ENCODE measurements at regions not wholly inside any gene's neighbourhood (a gene's known extent, or its start where the extent isn't known, plus 50 kb on each side); places are given as distances from the start of the nearest gene placed in this dataset.

DNA sequence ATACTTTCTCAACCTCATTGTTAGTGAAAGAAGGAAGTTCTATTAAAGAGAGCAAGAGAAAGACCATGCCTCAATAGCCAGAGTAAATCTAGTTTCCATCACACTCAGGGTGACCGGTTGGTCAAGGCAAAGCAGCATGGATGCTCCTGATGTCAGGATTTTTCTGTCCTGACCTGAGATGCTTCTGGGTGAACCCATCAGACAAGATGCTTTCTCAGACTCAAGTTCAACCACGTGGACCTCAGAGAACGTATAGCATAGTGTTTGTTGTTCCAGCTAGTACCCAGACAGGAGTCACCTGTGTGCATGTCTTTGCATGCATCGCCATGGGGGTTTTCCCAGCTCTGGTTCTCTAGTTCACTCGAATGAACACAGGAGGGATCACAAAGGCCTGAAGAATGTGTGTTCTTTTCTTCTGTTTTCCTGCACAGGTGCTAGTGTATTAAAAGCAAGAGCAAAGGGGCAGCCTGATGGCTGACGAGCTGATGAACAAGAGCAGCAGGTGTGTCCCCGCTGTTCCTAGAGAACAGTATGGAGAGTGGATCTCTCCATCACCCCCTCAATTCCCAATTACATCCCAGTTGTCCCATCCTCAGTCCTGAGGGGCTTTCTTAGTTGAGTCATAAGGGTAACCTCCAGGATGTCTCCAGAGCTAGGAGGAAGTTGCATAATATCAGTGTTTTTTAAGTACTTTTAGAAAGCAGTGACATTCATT is 110.5 kb upstream of the ENPP6 start:
- H3K4me3 ChIP-seq (ENCODE audit: low read depth, low read length), result no peak overlapping the region
- TF ChIP-seq POLR2A (IDR thresholded peaks at IDR 0.05; ENCODE audit: extremely low read depth, insufficient read length) (no peak), MYC (IDR thresholded peaks at IDR 0.05; ENCODE audit: low read depth, low read length) (no peak)
- TF ChIP-seq, protein P1, sequence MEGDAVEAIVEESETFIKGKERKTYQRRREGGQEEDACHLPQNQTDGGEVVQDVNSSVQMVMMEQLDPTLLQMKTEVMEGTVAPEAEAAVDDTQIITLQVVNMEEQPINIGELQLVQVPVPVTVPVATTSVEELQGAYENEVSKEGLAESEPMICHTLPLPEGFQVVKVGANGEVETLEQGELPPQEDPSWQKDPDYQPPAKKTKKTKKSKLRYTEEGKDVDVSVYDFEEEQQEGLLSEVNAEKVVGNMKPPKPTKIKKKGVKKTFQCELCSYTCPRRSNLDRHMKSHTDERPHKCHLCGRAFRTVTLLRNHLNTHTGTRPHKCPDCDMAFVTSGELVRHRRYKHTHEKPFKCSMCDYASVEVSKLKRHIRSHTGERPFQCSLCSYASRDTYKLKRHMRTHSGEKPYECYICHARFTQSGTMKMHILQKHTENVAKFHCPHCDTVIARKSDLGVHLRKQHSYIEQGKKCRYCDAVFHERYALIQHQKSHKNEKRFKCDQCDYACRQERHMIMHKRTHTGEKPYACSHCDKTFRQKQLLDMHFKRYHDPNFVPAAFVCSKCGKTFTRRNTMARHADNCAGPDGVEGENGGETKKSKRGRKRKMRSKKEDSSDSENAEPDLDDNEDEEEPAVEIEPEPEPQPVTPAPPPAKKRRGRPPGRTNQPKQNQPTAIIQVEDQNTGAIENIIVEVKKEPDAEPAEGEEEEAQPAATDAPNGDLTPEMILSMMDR (IDR thresholded peaks at IDR 0.05; ENCODE audit: low read depth, low read length), result no peak
- TF ChIP-seq, protein P2, sequence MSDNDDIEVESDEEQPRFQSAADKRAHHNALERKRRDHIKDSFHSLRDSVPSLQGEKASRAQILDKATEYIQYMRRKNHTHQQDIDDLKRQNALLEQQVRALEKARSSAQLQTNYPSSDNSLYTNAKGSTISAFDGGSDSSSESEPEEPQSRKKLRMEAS (IDR thresholded peaks at IDR 0.05; ENCODE audit: low read depth, low read length), result no peak
- no peak for DNase-seq (ENCODE audit: low read depth)

DNA sequence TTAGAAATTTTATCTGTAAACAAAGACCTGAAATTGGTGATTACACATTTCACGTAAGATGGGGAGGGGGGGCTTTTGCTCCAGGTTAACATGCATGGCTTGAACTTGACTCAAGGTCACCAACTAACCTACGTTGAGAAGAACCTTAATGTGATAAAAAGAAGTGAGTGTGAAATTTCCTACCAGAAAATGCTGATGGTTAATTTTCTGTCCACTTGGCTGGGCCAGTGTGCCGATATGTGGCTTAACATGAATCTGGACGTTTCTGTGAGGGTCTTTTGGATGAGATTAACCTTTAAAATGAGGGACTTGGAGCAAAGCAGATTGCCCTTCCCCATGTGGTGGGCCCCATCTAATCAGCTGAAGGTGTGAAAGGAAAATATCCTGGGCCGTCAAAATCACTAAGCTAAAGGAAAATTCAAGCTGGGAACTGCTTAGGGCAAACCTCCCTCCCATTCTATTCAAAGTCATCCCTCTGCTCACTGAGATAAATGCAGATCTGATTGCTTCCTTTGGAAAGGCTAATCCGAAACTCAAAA is 107.3 kb upstream of the ENPP6 start:
- no peak for DNase-seq (ENCODE audit: low read depth)
- TF ChIP-seq MYC (IDR thresholded peaks at IDR 0.05; ENCODE audit: low read depth, low read length), result no peak
- no peak overlapping the region for H3K4me3 ChIP-seq (ENCODE audit: low read depth, low read length)

DNA sequence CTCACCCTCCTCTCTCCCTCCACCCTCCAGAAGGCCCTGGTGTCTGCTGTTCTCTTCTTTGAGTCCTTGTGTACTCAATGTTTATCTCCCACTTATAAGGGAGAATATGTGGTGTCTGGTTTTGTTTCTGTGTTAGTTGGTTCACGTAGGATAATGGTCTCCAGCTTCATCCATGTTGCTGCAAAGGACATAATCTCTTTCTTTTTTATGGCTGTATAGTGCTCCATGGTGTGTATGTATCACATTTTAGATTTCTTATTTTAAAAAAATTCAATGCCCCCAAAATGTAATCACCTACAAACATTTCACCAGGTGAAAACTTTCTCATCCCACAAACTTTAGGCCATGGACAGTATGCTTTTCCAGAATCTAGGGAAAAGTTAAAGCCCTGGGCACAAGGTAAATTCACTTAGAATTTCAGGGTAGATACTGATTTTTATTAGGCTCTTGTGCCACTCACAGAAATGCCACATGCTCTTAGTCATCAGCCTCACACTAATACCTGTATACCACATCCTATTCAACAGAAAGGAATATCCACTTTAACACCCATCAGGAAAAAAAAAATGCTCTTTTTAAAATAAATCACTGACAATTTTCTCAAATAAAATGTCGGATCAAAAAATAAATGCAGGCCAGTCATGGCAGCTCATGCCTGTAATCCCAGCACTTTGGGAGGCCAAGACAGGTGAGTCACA is 104.8 kb upstream of the ENPP6 start:
- no peak for TF ChIP-seq MYC (IDR thresholded peaks at IDR 0.05; ENCODE audit: low read depth, low read length)
- TF ChIP-seq, protein P2 (IDR thresholded peaks at IDR 0.05; ENCODE audit: low read depth, low read length), result no peak
- TF ChIP-seq, protein P1 (IDR thresholded peaks at IDR 0.05; ENCODE audit: low read depth, low read length), result no peak
- TF ChIP-seq POLR2A (IDR thresholded peaks at IDR 0.05; ENCODE audit: extremely low read depth, insufficient read length), result no peak
- H3K4me3 ChIP-seq (ENCODE audit: low read depth, low read length), result no peak overlapping the region
- no peak for DNase-seq (ENCODE audit: low read depth)

DNA sequence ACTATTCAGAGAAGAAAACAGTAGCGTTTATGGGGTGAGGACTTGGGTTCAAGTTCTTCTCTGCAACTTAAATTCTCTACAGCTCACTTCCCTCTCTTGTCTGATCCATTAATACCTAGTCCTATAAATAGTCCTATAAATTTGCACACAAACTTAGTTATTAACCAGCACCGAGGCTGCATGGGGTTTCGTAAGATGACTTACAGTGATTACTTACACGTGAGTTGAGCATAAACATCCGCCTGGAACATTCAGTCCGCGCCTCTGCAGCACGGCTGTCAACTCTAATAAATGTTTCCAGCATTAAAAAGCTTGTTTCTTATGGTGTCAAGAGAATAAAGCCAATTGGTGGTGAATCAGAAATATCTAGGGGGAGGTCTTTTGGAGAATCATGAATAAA is 103.0 kb upstream of the ENPP6 start:
- TF ChIP-seq POLR2A (IDR thresholded peaks at IDR 0.05; ENCODE audit: extremely low read depth, insufficient read length), result no peak
- TF ChIP-seq, protein P1 (IDR thresholded peaks at IDR 0.05; ENCODE audit: low read depth, low read length), result no peak
- TF ChIP-seq MYC (IDR thresholded peaks at IDR 0.05; ENCODE audit: low read depth, low read length), result no peak
- TF ChIP-seq, protein P2 (IDR thresholded peaks at IDR 0.05; ENCODE audit: low read depth, low read length), result no peak
- H3K4me3 ChIP-seq (ENCODE audit: low read depth, low read length), result no peak overlapping the region
- no peak for DNase-seq (ENCODE audit: low read depth)

DNA sequence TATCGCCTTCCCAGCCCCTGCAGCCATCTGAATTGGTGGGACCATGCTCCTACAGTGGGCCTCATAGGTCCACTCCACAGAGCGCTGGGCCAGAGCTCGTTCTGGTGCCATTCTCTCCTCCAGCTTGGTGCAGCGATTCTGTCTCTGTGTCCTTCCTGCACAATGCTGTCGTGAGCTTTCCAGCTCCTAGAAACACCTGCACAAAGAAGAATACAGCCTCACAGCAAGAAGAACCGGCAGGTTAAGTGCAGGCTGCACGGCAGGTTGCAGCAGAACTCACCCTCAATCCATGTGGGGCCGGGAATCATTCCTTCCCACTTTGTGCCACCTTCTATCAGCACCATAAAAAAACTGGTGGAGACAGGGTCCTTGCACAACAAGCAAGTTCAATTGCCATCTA is 101.2 kb upstream of the ENPP6 start:
- no peak for DNase-seq (ENCODE audit: low read depth)

More for the DNA sequence above, 101.2 kb upstream of the ENPP6 start:
- no peak overlapping the region for H3K4me3 ChIP-seq (ENCODE audit: low read depth, low read length)
- TF ChIP-seq, protein P1 (IDR thresholded peaks at IDR 0.05; ENCODE audit: low read depth, low read length), result no peak
- TF ChIP-seq MYC (IDR thresholded peaks at IDR 0.05; ENCODE audit: low read depth, low read length), result no peak
- no peak for TF ChIP-seq POLR2A (IDR thresholded peaks at IDR 0.05; ENCODE audit: extremely low read depth, insufficient read length)
- TF ChIP-seq, protein P2 (IDR thresholded peaks at IDR 0.05; ENCODE audit: low read depth, low read length), result no peak
